ENCODE measurements at regions not wholly inside any gene's neighbourhood (a gene's known extent, or its start where the extent isn't known, plus 50 kb on each side); places are given as distances from the start of the nearest gene placed in this dataset.

GRCh38 chrX:150239946-150240642 lies 123.0 kb upstream of the MAMLD1 start:
- 87 to 95% methylated on average over 3 to 4 of the region's 4 CpGs for WGBS, 2 donors
- intact Hi-C loops (cut with DNase I; ENCODE audit: low total_unique reads), result no loop called here
- TF ChIP-seq POLR2A (IDR thresholded peaks at IDR 0.05), result no peak
- TF ChIP-seq, protein P1, sequence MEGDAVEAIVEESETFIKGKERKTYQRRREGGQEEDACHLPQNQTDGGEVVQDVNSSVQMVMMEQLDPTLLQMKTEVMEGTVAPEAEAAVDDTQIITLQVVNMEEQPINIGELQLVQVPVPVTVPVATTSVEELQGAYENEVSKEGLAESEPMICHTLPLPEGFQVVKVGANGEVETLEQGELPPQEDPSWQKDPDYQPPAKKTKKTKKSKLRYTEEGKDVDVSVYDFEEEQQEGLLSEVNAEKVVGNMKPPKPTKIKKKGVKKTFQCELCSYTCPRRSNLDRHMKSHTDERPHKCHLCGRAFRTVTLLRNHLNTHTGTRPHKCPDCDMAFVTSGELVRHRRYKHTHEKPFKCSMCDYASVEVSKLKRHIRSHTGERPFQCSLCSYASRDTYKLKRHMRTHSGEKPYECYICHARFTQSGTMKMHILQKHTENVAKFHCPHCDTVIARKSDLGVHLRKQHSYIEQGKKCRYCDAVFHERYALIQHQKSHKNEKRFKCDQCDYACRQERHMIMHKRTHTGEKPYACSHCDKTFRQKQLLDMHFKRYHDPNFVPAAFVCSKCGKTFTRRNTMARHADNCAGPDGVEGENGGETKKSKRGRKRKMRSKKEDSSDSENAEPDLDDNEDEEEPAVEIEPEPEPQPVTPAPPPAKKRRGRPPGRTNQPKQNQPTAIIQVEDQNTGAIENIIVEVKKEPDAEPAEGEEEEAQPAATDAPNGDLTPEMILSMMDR (IDR thresholded peaks at IDR 0.05), result no peak
- peak in 1 of 2 donors; percentile 60 for DNase-seq (ENCODE audit: low spot score in 2 of 2)
- H3K4me3 ChIP-seq (ENCODE audit: low read depth, poor library complexity, severe bottlenecking), result no peak overlapping the region

- no peak for DNase-seq (ENCODE audit: low spot score in 2 of 2)
- H3K4me3 ChIP-seq (ENCODE audit: low read depth, poor library complexity, severe bottlenecking), result no peak overlapping the region
- WGBS, 2 donors, result 69 to 84% methylated on average over 5 of the region's 5 CpGs
- TF ChIP-seq, protein P1 (IDR thresholded peaks at IDR 0.05), result no peak
- TF ChIP-seq POLR2A (IDR thresholded peaks at IDR 0.05), result no peak
- intact Hi-C loops (cut with DNase I; ENCODE audit: low total_unique reads), result no loop called here
These were observed 122.5 kb upstream of the MAMLD1 start for GRCh38 chrX:150240643-150240970.

DNA sequence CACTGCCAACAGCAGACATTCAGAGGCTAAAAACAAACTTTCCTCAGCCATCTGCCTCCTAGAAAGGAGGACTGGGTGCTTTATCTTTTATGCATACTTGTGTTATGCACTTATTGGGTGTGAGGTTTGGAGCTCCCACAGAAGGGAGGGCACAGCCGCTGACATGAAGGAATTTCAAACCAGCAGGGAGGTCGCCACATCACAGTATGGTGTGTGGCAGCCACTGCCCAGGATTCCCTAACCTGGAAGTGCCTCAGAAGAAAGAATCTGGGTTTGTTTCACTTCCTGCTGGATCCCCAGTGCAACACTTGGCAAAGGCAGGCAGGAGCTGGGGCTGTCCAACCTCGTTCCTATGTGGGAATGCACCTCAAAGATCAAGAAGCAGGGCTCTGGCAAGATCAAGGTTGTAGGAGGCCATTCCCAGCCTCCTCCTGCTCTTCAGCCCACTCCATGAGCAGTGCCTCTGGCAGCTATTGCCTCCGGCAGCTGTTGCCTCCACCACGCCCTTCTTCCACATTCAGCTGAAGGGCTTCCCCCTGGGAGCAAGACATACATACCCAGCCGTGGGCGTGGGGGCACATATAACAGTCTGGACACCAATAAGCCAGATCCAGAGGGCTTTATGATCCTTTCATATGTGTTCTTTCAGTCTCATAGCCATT lies 109.0 kb upstream of the MAMLD1 start:
- H3K4me3 ChIP-seq (ENCODE audit: low read depth, poor library complexity, severe bottlenecking), result no peak overlapping the region
- peak in 1 of 2 donors; percentile 78 for DNase-seq (ENCODE audit: low spot score in 2 of 2)
- 67 to 68% methylated on average over 7 of the region's 7 CpGs for WGBS, 2 donors
- intact Hi-C loops (cut with DNase I; ENCODE audit: low total_unique reads), result no loop called here
- TF ChIP-seq, protein P1 (IDR thresholded peaks at IDR 0.05), result no peak
- no peak for TF ChIP-seq POLR2A (IDR thresholded peaks at IDR 0.05)

DNA sequence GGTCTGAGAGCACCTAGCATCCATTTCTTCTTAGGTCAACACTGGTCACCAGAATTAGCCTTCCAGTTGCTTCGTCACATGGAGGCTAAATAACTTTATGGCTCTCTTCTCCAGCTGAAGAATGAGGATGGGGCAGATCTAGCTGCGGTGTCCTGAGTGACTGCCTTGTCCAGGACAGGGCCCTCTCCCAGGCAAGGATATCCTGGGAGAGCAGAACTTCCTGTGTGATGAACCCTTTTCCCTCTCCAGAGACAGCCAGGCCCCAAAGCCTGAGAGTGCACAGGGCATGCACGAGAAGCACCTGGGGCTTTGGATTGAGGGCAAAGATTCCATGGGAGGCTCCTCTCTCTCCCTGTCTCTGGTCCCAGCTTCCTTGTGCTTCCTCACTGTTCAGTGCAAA lies 108.2 kb upstream of the MAMLD1 start:
- DNase-seq (ENCODE audit: low spot score in 2 of 2), result peak in 1 of 2 donors; percentile 20
- TF ChIP-seq, protein P1 (IDR thresholded peaks at IDR 0.05), result no peak
- TF ChIP-seq POLR2A (IDR thresholded peaks at IDR 0.05), result no peak
- no peak overlapping the region for H3K4me3 ChIP-seq (ENCODE audit: low read depth, poor library complexity, severe bottlenecking)
- intact Hi-C loops (cut with DNase I; ENCODE audit: low total_unique reads), result no loop called here
- WGBS, 2 donors, result 72 to 90% methylated on average over 2 to 3 of the region's 3 CpGs

GRCh38 chrX:150255441-150256296 lies 107.4 kb upstream of the MAMLD1 start:
- peak in 1 of 2 donors; percentile 74 for DNase-seq (ENCODE audit: low spot score in 2 of 2)
- 77 to 95% methylated on average over 7 to 9 of the region's 9 CpGs for WGBS, 2 donors
- no peak overlapping the region for H3K4me3 ChIP-seq (ENCODE audit: low read depth, poor library complexity, severe bottlenecking)
- intact Hi-C loops (cut with DNase I; ENCODE audit: low total_unique reads), result no loop called here
- TF ChIP-seq, protein P1 (IDR thresholded peaks at IDR 0.05), result no peak
- no peak for TF ChIP-seq POLR2A (IDR thresholded peaks at IDR 0.05)
